CD4-positive, alpha-beta T cell treated with Interleukin-21 for 1 hour (primary cell): ENCODE measurements at regions not wholly inside any gene's neighbourhood (a gene's known extent, or its start where the extent isn't known, plus 50 kb on each side); places are given as distances from the start of the nearest gene placed in this dataset.

Source experiments
- DNase-seq: peaks from one replicate; pipeline ENCODE4 v3.0.0-alpha.2; 2020

- DNase-seq, result no peak
These were observed 570.2 kb downstream of the SLITRK1 start for GRCh38 chr13:83311886-83312577.

DNA sequence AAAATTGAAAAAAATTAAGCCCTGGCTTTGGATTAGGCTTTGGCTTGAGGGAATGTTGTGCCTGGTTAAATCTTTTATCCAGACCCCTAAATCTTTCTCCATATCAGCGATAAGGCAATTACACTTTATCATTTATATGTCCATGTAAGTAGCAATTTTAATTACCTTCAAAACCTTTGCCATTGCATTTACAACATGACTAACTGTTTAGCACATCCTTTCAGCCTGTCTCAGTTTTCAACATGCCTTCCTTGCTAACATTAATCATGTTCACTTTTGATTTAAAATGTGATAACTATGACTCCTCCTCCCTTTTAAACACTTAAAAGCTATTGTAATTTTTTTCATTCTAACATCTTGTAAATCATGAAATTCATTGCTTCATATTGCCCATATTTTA lies 583.7 kb downstream of the SLITRK1 start:
- no peak for DNase-seq

- no peak for DNase-seq
These were observed 584.5 kb downstream of the SLITRK1 start for GRCh38 chr13:83297586-83298290.

DNA sequence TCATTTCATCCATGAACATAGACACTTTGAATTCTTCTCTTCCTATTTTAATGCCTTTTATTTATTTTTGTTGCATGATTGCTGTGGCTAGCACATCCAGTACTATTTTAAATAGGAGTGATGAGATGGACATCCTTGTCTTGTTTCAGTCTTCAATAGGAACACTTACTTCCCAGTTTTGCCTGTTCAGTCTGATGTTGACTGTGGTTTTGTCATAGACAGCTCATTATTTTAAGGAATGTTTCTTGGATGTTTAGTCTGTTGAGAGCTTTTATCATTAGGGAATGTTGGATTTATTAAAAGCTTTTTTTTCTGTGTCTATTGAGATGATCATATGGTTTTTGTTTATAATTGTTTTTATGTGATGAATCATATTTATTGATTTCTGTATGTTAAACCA lies 586.6 kb downstream of the SLITRK1 start:
- DNase-seq, result no peak

DNA sequence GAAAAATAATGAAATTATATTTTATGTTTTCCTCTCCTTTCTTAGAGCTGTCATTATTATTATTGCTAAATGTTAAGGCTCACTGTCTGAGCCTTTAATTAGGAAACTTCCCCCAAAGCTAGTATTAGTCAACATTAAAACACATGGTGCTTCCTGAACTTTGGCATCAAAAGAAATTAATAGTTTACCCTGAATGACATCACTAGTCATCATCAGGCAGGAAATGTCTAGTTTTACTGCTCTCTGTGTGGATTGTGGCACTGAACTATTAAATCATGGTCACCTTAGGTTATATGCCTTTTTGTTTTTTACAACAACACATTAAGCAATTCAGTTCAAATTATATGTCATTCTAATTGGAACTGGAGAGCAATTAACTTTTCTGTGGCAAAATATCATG lies 595.5 kb downstream of the SLITRK1 start:
- no peak for DNase-seq

DNA sequence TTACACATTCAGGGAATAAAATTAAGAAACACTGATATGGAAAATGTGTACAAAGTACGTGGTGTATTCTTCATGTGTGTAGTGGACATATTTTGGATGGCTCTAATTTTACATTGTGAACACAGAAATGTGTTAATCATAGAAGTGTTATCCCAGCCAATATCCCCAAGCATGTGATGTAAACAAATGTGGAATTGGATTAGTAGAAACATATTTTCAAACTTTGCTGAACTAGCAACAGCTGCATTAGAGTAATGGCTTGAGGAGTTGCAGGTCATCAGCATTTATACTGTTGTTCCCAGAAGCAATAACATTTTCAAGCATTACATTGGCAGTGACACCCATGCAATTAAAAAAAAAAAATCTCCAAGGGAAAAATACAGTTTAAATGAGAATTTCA lies 600.6 kb downstream of the SLITRK1 start:
- DNase-seq, result no peak

DNA sequence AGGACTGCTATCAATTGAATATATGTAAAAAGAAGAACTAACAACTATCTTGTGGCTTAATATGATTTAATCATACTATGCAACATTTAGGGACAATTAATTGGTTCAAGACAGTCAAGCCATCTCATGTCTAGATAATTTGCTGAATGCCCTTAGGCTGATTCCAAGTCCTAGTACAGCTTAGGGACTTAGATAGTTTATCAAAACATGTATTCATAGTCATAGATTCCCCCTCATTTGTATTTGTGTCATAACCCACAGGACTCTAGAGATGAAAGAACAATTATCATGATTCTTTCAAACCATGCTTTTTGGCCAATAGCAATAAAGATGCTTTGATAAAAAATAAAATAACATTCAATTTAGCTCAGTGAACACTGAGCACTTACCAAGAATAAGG lies 607.6 kb downstream of the SLITRK1 start:
- no peak for DNase-seq

DNA sequence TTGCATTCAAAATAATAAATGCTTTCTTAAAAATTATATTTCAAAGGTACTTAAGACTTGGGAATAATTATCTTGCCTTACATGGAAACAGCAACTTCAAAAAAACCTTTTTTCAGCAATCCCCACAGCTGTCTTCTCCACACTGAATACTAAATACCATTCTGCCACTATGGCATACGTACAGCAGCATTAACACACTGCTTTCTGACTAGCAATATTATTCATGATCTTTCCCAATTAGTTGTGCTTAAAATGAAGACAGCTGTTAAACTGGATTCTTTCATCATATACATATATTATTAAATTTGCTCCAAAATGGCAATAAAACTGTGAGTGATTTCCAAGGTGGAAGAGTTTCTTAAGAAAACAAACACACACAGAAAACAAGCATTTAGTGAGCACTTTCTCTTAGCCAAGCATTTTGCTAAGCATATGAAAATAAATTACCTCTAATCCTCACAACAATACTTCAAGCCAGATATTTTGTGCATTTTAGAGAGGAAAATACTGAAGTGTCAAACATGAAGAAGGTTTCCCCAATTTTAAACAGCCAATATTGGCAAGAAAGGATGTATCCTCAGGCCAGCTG lies 609.5 kb downstream of the SLITRK1 start:
- no peak for DNase-seq

DNA sequence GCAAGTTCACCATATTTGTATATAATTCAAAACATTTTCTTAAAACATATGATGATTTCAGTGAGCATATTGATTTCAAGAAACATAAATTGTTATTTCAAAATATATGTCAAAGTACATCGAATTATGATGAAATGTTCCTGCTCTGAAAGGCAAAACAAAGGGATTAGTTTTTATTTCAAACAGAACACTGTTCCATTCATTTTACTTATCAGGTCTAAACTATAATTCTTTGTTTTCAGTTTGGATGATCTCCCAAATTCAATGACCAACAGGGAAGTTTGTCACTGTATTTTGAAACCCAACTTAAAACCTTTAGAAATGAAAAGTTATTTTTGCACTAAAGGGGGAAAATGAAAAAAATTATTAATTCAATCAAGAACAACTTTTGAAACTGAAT lies 610.2 kb downstream of the SLITRK1 start:
- DNase-seq, result no peak

GRCh38 chr13:83265279-83265678 lies 617.0 kb downstream of the SLITRK1 start:
- no peak for DNase-seq

GRCh38 chr13:83248751-83249150 lies 633.5 kb downstream of the SLITRK1 start:
- no peak for DNase-seq

GRCh38 chr13:83232626-83233025 lies 649.6 kb downstream of the SLITRK1 start:
- no peak for DNase-seq

DNA sequence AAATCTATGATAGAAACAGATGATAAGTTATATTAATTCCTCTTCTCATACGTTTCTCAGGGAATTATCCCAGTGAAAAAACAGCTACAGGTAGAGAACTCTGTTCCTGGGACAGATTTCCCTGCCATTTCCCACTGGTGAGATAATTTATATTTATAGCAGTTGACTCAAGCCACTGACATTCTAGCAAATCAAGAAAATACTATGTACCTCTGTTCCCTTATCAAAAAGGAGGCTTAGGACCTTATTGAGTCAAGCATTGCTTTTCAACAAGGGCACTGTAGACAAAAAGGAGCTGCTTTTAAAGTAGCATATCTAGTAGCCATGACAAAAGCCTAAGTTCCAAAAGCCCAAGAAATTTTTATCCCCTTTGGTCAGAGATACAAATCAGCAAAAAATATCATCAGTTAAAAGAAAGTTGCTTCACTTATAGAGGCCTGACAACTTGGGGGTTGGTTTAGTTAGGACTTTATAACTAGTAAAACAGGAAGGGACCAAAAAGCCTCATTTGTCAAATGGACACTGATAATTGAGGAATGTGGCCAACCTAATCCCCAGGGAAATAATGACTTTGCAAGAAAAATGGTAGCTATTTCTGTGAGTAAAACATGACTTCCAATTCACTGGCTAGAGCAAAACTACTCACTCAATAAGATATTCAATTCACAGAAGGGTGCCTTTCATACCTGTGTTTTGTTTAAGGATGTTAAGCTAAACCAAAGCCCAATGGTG lies 652.5 kb downstream of the SLITRK1 start:
- no peak for DNase-seq

DNA sequence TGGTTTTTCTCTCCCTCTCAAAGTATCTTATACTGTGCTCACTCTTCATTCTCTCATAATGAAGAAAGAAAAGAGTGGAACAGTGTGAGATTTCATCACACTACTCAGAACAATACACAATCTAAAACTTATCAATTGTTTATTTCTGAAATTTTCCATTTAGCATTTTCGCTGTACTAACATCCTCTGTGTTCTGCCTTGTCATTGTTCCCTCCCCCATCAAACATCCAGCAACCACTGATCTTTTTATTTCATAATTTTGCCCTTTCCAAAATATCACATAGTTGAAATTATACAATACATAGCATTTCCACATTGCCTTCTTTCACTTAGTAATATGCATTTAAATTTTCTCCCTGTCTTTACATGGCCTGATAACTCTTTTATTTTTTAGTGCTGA lies 658.7 kb downstream of the SLITRK1 start:
- DNase-seq, result no peak

DNA sequence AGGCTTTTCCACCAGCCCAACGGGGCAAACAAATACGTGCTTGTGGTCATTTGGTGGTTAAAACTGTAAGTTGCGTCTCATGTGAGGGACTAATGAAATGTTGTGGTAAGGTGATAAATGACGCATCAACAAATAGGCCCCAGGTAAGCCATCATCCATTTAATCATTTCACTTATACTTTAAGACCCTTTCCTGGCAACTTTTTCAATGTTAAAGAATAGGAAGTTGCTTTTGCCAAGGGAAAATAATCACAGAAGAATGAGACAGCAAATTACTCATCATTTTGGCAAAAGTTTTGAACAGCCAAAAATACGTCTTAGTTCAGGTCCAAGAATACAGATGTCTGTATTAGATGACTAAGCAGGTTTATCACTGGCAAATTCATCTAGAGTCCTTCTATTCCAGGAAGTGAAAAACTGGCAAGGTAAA lies 660.4 kb downstream of the SLITRK1 start:
- no peak for DNase-seq

DNA sequence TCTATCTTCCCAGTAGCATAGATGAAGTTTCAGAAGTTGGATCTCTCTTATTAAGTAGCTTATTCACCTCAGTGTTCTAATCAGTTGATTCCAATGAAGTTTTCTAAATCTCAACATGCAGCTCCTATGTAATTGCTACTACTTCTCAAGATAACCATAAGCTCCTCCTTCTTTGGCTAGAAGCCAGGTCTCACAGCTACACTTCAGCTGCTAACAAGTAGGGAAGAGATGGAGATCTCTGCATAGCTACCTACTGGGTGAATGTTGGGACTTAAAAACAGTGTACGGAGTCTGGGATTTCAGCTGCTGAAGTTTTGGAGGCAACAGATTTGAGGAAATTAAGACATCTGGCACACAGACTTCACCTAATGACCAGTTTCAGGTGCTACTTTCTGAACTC lies 661.0 kb downstream of the SLITRK1 start:
- no peak for DNase-seq

GRCh38 chr13:83220241-83220640 lies 662.0 kb downstream of the SLITRK1 start:
- no peak for DNase-seq

GRCh38 chr13:83219832-83220231 lies 662.4 kb downstream of the SLITRK1 start:
- no peak for DNase-seq

- DNase-seq, result no peak
These were observed 665.6 kb downstream of the SLITRK1 start for GRCh38 chr13:83216479-83217245.

- DNase-seq, result no peak
These were observed 666.6 kb downstream of the SLITRK1 start for GRCh38 chr13:83215627-83216026.

- no peak for DNase-seq
These were observed 667.8 kb downstream of the SLITRK1 start for GRCh38 chr13:83214452-83214851.

DNA sequence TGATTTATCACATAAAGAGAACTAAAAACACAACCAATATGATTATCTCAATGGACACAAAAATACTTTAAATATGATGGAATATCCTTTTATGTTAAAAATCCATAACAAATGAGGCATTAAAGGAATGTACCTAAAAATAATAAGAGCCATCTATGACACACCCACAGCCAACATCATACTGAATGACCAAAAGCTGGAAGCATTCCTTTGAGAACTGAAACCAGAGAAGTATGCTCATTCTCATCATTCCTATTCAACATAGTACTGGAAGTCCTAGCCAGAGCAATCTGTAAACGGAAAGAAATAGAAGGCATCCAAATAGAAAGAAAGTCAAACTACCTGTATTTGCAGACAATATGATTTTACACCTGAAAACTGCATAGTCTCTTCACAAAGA lies 671.0 kb downstream of the SLITRK1 start:
- no peak for DNase-seq

DNA sequence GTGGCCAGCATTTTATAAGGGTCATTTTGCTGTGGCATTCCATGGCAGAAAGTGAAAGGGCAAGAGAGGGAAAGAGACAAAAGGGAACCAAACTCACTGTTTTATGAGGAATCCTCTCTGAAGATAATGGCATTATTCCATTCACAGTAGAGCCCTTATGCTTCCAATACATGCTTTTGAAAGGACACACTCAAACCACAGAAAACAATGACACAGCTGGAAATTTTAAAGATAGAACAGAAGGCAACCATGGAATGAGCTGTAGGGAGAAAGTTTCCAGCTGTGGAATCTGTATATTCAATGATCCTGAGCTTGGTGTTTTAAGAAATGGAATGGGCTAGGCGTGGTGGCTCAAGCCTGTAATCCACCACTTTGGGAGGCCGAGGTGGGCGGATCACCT lies 677.4 kb downstream of the SLITRK1 start:
- no peak for DNase-seq
